Immature natural killer cell (primary cell): ENCODE measurements at regions not wholly inside any gene's neighbourhood (a gene's known extent, or its start where the extent isn't known, plus 50 kb on each side); places are given as distances from the start of the nearest gene placed in this dataset.
"Not testable (repeated sequence)": the region's sequence is repeated elsewhere in the genome, so short reads cannot be mapped to it uniquely, and the experiment has no call there.

Source experiments
- DNase-seq, 3 donors: peaks; one replicate each; pipeline ENCODE4 v3.0.0; 2022; ENCODE audit warnings: mixed read lengths in 1 of 3
- H3K27ac Mint-ChIP-seq, 6 donors: one replicate each; pipeline ENCODE4 v1.8.0; 2020; ENCODE audit warnings: mixed read lengths in 6 of 6, mild to moderate bottlenecking in 5 of 6, inconsistent platforms in 4 of 6, moderate library complexity in 3 of 6
- H3K27me3 Mint-ChIP-seq, 3 donors: one replicate each; pipeline ENCODE4 v1.8.0; 2020 to 2021; ENCODE audit warnings: low read depth in 3 of 3, mild to moderate bottlenecking in 3 of 3, mixed read lengths in 3 of 3, moderate library complexity in 3 of 3, inconsistent platforms in 1 of 3
- H3K36me3 Mint-ChIP-seq, 3 donors: one replicate each; pipeline ENCODE4 v1.8.0; 2020; ENCODE audit warnings: mixed read lengths in 3 of 3, inconsistent platforms in 2 of 3, mild to moderate bottlenecking in 2 of 3
- H3K4me1 Mint-ChIP-seq, 2 donors: one replicate each; pipeline ENCODE4 v1.8.0; 2020; ENCODE audit warnings: inconsistent platforms in 2 of 2, mild to moderate bottlenecking in 2 of 2, mixed read lengths in 2 of 2, moderate library complexity in 1 of 2
- H3K4me3 Mint-ChIP-seq, 5 donors: one replicate each; pipeline ENCODE4 v1.8.0; 2020; ENCODE audit warnings: mild to moderate bottlenecking in 5 of 5, mixed read lengths in 5 of 5, inconsistent platforms in 3 of 5, moderate library complexity in 3 of 5
- H3K9me3 Mint-ChIP-seq, 6 donors: one replicate each; pipeline ENCODE4 v1.8.0; 2020; ENCODE audit warnings: mild to moderate bottlenecking in 6 of 6, mixed read lengths in 6 of 6, inconsistent platforms in 4 of 6, moderate library complexity in 3 of 6

DNA sequence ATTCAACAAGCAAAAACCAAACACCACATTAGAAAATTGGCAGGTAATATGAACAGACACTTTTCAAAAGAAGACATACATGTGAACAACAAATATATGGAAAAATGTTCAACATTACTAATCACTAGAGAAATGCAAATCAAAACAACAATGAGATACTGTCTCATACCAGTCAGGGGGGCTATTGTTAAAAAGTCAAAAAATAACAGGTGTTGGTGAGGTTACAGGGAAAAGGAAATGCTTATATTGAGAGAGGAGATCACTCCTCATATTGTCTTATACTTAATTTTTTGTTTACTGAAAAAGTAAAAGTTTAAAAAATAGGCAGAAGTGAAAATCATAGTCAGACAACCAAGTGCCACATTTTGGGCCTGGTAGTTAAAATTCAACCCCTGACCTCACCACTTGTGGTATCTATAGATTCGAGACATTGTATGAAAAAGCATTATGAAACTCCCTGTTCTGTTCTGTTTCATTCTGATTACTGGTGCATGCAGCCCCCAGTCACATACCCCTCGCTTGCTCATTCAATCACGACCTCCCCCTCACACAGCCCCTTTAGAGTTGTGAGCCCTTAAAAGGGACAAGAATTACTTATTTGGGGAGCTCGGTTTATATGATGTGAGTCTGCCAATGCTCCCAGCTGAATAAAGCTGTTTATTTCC, 153.7 kb upstream of the FGF16 start:
- no peak overlapping the region for H3K27ac Mint-ChIP-seq

DNA sequence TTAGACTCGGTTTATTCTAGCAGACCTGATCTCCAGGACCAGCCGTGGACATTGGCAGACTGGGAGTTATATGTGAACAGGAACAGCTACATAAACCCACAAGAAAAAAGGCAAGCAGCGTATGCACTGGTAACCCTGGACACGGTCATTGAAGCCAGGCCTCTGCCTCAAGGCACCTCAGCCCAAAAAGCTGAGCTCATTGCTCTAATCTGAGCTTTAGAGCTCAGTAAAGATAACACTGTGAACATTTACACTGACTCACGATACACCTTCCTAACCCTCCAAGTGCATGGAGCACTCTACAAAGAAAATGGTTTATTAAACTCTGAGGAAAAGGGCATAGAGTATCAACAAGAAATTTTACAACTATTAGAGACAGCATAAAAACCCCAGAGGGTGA, 148.9 kb upstream of the FGF16 start:
- peaks cover 0 to 4% (median 0%) of the 10 kb centered on the region in 6 donors for H3K9me3 Mint-ChIP-seq
- DNase-seq: no peak
- H3K27me3 Mint-ChIP-seq: peaks cover 2 to 7% (median 3%) of the 10 kb centered on the region in 3 donors
- no peak overlapping the region for H3K4me3 Mint-ChIP-seq
- H3K4me1 Mint-ChIP-seq: no peaks in the 10 kb centered on the region
- H3K36me3 Mint-ChIP-seq: no peaks in the 10 kb centered on the region
- H3K27ac Mint-ChIP-seq: no peak overlapping the region

More for the DNA sequence above, 153.7 kb upstream of the FGF16 start:
- Mint-ChIP-seq H3K4me1 (no peaks in the 10 kb centered on the region), H3K36me3 (no peaks in the 10 kb centered on the region), H3K27me3 (peaks cover 2 to 5% (median 3%) of the 10 kb centered on the region in 3 donors), H3K9me3 (peaks cover 0 to 4% (median 0%) of the 10 kb centered on the region in 6 donors), H3K4me3 (no peak overlapping the region)
- no peak for DNase-seq

DNA sequence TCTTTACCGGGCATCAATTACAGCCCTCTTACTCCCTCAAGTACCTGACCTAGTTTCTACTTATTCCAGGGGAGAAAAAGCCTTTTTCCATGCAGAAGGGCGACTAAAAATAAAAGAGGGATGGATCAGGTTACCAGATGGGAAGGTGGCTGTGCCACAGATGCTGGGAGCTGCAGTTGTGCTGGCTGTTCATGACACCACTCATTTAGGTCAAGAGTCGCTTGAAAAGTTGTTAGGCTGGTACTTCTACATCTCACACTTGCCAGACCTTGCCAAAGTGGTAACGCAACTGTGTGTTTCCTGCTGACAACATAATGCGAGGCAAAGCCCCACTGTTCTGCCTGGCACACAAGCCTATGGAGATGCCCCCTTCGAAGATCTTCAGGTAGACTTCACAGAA, 148.4 kb upstream of the FGF16 start:
- DNase-seq: no peak
- Mint-ChIP-seq H3K27me3 (peaks cover 2 to 7% (median 3%) of the 10 kb centered on the region in 3 donors), H3K36me3 (no peaks in the 10 kb centered on the region), H3K4me3 (no peak overlapping the region), H3K4me1 (no peaks in the 10 kb centered on the region), H3K27ac (no peak overlapping the region), H3K9me3 (peaks cover 0 to 4% (median 0%) of the 10 kb centered on the region in 6 donors)

DNA sequence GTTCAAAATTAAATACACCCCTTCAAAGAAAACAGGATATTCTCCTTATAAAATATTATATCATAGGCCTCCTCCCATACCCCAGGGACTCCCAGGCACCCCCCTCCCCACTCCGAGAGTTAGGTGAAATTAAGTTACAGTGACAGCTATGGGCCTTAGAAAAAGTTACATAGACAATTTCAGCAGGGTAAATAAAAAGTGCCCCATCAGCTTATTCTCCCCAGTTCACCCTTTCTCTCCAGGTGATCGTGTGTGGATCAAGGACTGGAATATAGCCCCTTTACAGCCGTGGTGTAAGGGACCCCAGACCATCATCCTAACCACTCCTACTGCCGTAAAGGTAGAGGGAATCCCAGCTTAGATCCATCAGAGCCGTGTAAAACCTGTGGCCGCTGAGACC, 147.6 kb upstream of the FGF16 start:
- Mint-ChIP-seq H3K4me1 (no peaks in the 10 kb centered on the region), H3K9me3 (peaks cover 0 to 4% (median 0%) of the 10 kb centered on the region in 6 donors)
- no peak for DNase-seq

DNA sequence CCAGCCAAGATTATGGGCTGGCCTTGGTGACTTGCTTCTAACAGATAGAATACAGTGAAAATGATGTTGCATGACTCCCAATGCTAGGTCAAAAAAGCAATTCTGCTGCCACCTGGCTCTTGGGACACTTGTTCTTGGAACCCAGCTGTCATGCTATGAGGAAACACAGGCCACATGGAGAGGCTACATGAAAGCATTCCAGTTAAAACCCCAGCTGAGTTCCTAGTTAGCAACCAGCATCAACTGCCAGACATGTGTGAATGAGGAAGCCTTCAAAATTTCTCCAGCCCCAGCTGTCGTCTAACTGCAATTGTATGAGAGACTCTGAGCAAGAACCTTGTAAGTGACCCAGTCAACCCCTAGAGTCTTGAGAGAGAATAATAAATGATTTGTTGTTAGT, 105.2 kb upstream of the FGF16 start:
- DNase-seq: no peak
- Mint-ChIP-seq H3K36me3 (no peaks in the 10 kb centered on the region), H3K9me3 (no peaks in the 10 kb centered on the region), H3K4me3 (no peak overlapping the region), H3K27ac (no peak overlapping the region), H3K4me1 (no peaks in the 10 kb centered on the region), H3K27me3 (peaks cover 0 to 8% (median 2%) of the 10 kb centered on the region in 3 donors)

More for the DNA sequence above, 147.6 kb upstream of the FGF16 start:
- Mint-ChIP-seq H3K27me3 (peaks cover 2 to 7% (median 3%) of the 10 kb centered on the region in 3 donors), H3K27ac (no peak overlapping the region), H3K36me3 (no peaks in the 10 kb centered on the region), H3K4me3 (no peak overlapping the region)

DNA sequence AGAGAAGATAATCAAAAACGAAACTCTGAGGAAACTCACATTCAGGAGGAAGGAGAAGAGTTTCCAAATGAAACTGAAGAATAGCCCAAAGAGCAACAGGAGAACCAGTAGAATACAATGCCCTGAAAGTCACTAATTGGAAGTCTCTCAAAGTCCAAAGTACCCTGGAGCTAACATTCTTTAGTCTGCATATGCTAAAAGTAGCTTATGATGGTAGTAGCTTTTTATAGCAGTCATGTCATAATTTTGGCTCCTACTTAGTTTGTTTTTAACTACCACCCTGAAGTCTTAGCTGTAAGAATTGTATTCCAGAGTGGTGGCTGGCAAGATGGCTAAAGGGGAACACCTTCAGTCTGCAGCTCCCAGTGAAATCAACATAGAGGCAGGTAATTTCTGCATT, 100.3 kb upstream of the FGF16 start:
- Mint-ChIP-seq H3K27ac (no peak overlapping the region), H3K36me3 (no peaks in the 10 kb centered on the region), H3K4me1 (no peaks in the 10 kb centered on the region), H3K9me3 (peaks cover 0 to 3% (median 0%) of the 10 kb centered on the region in 6 donors), H3K4me3 (no peak overlapping the region), H3K27me3 (peaks cover 4 to 9% (median 4%) of the 10 kb centered on the region in 3 donors)
- DNase-seq: no peak

DNA sequence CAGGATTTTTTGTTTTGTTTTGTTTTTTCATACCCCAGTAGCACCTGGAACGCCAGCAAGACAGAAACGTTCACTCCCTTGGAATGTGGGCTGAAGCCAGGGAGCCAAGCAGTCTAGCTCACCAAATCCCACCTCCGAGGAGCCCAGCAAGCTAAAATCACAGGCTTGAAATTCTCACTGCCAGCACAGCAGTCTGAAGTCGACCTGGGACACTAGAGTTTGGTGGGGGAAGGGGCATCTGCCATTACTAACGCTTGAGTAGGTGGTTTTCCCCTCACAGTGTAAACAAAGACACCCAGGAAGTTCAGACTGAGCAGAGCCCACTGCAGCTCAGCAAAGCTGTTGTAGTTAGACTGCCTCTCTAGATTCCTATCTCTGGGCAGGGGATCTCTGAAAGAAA, 99.6 kb upstream of the FGF16 start:
- no peak overlapping the region for H3K27ac Mint-ChIP-seq
- H3K4me1 Mint-ChIP-seq: no peaks in the 10 kb centered on the region
- peaks cover 0 to 3% (median 0%) of the 10 kb centered on the region in 6 donors for H3K9me3 Mint-ChIP-seq
- no peak for DNase-seq
- H3K36me3 Mint-ChIP-seq: no peaks in the 10 kb centered on the region
- no peak overlapping the region for H3K4me3 Mint-ChIP-seq
- peaks cover 4 to 6% (median 6%) of the 10 kb centered on the region in 3 donors for H3K27me3 Mint-ChIP-seq

DNA sequence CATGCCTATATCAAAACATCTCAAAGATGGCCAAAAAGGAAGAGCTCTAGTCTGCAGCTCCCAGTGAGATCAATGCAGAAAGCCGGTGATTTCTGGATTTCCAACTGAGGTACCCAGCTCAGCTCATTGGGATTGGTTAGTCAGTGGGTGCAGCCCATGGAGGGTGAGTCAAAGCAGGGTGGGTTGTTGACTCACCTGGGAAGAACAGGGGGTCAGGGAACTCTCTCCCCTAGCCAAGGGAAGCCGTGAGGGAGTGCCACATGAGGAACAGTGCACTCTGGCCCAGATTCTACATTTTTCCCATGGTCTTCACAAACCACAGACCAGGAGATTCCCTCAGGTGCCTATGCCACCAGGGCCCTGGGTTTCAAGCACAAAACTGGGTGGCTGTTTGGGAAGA, 57.3 kb upstream of the FGF16 start:
- no peak overlapping the region for H3K27ac Mint-ChIP-seq
- peaks cover 0 to 9% (median 1%) of the 10 kb centered on the region in 6 donors for H3K9me3 Mint-ChIP-seq
- H3K4me3 Mint-ChIP-seq: no peak overlapping the region
- no peaks in the 10 kb centered on the region for H3K4me1 Mint-ChIP-seq
- DNase-seq: no peak
- peaks cover 3 to 14% (median 6%) of the 10 kb centered on the region in 3 donors for H3K27me3 Mint-ChIP-seq
- H3K36me3 Mint-ChIP-seq: no peaks in the 10 kb centered on the region

DNA sequence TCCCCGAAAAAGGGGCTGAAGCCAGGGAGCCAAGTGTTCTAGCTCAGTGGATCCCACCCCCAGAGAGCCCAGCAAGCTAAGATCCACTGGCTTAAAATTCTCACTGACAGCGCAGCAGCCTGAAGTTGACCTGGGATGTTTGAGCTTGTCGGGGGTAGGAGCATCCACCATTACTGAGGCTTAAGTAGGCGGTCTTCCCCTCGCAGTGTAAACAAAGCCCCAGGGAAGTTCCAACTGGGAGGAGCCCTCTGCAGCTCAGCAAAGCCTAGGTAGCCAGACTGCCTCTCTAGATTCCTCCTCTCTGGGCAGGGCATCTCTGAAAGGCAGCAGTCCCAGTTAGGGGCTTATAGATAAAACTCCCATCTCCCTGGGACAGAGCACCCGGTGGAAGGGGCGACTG, 56.8 kb upstream of the FGF16 start:
- not testable (repeated sequence) for H3K9me3 Mint-ChIP-seq, H3K4me1 Mint-ChIP-seq, H3K4me3 Mint-ChIP-seq, H3K27ac Mint-ChIP-seq, H3K36me3 Mint-ChIP-seq, DNase-seq
- H3K27me3 Mint-ChIP-seq: peaks cover 2 to 12% (median 4%) of the 10 kb centered on the region in 3 donors

DNA sequence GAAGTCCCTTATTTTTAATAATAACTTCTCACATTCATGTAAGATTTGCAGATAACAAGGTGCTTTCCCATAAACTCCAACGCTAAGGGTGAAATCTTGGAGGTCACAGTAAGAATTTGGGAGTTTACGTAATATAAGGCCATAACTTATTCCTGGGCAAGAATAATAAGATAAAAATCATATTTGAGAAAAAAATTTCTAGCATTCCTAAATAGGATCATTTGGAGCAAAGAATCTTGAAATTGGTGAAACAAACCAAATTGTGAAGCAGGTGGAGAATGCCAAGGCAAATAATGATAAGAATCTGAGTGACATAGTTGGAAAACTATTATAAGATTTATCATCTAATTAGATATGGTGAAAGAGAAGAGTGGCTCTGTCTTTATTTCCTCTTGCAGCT, 50.4 kb upstream of the FGF16 start:
- H3K27me3 Mint-ChIP-seq: peaks cover 0 to 5% (median 0%) of the 10 kb centered on the region in 3 donors
- no peak for DNase-seq
- no peaks in the 10 kb centered on the region for H3K4me1 Mint-ChIP-seq
- no peaks in the 10 kb centered on the region for H3K36me3 Mint-ChIP-seq
- peaks cover 0 to 5% (median 0%) of the 10 kb centered on the region in 6 donors for H3K9me3 Mint-ChIP-seq
- no peak overlapping the region for H3K27ac Mint-ChIP-seq
- no peak overlapping the region for H3K4me3 Mint-ChIP-seq
